ENCODE measurements at regions not wholly inside any gene's neighbourhood (a gene's known extent, or its start where the extent isn't known, plus 50 kb on each side); places are given as distances from the start of the nearest gene placed in this dataset.

DNA sequence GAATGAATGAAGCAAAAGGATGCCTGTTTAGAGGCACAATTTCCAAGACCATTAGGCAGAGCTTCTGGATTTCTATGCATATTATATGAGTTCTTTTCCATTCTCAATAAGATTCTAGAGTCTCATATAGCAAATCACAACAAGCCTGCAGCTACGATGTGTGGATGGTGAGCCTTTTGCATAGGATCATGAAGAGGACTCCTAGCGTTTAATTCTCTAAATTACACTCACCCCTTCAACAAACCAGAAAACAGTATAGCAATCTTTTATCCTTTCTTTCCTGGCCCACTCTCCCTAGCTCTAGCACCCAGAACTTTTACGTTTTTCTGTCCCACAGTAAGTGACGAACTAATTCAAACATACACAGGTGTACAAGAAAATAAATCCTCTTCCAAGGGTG is 293.1 kb upstream of the KLHL29 start:
- no peaks in the 10 kb centered on the region for H3K27me3 ChIP-seq
- no peaks in the 10 kb centered on the region for H3K36me3 ChIP-seq (ENCODE audit: low read depth, missing control alignments)
- DNase-seq, result no peak
- TF ChIP-seq POLR2A (IDR thresholded peaks at IDR 0.05), result no peak
- no peak for TF ChIP-seq CTCF (IDR thresholded peaks at IDR 0.05)
- intact Hi-C loops (cut with DNase I; ENCODE audit: low total_unique reads), result no loop called here
- no peaks in the 10 kb centered on the region for H3K4me1 ChIP-seq
- no peaks in the 10 kb centered on the region for H3K9me3 ChIP-seq
- H3K27ac ChIP-seq, result no peak overlapping the region
- no peak overlapping the region for H3K4me3 ChIP-seq
- 79 to 81% methylated on average over 4 of the region's 4 CpGs for WGBS, 2 donors

GRCh38 chr2:23092831-23093230 is 292.1 kb upstream of the KLHL29 start:
- intact Hi-C loops (cut with DNase I; ENCODE audit: low total_unique reads), result no loop called here

GRCh38 chr2:23093513-23093912 is 291.5 kb upstream of the KLHL29 start:
- H3K36me3 ChIP-seq (ENCODE audit: low read depth, missing control alignments), result no peaks in the 10 kb centered on the region
- no peak overlapping the region for H3K4me3 ChIP-seq
- DNase-seq, result no peak
- TF ChIP-seq CTCF (IDR thresholded peaks at IDR 0.05) (no peak), POLR2A (IDR thresholded peaks at IDR 0.05) (no peak)
- H3K27me3 ChIP-seq, result no peaks in the 10 kb centered on the region
- H3K4me1 ChIP-seq, result no peaks in the 10 kb centered on the region
- WGBS, 2 donors, result 19 to 33% methylated on average over 1 of the region's 1 CpG
- no peaks in the 10 kb centered on the region for H3K9me3 ChIP-seq
- no peak overlapping the region for H3K27ac ChIP-seq
- intact Hi-C loops (cut with DNase I; ENCODE audit: low total_unique reads), result no loop called here

More at GRCh38 chr2:23092831-23093230, 292.1 kb upstream of the KLHL29 start:
- H3K27ac ChIP-seq, result no peak overlapping the region
- no peaks in the 10 kb centered on the region for H3K4me1 ChIP-seq
- no peaks in the 10 kb centered on the region for H3K36me3 ChIP-seq (ENCODE audit: low read depth, missing control alignments)
- H3K27me3 ChIP-seq, result no peaks in the 10 kb centered on the region
- no peaks in the 10 kb centered on the region for H3K9me3 ChIP-seq
- WGBS, 2 donors, result 61 to 64% methylated on average over 3 of the region's 3 CpGs
- TF ChIP-seq CTCF (IDR thresholded peaks at IDR 0.05) (no peak), POLR2A (IDR thresholded peaks at IDR 0.05) (no peak)
- DNase-seq, result no peak
- H3K4me3 ChIP-seq, result no peak overlapping the region

- intact Hi-C loops (cut with DNase I; ENCODE audit: low total_unique reads), result no loop called here
- H3K36me3 ChIP-seq (ENCODE audit: low read depth, missing control alignments), result no peaks in the 10 kb centered on the region
- no peaks in the 10 kb centered on the region for H3K4me1 ChIP-seq
- no peak for TF ChIP-seq POLR2A (IDR thresholded peaks at IDR 0.05)
- no peak for TF ChIP-seq CTCF (IDR thresholded peaks at IDR 0.05)
- no peak overlapping the region for H3K27ac ChIP-seq
- no peaks in the 10 kb centered on the region for H3K27me3 ChIP-seq
- no peak for DNase-seq
- no peaks in the 10 kb centered on the region for H3K9me3 ChIP-seq
- no peak overlapping the region for H3K4me3 ChIP-seq
- 76 to 80% methylated on average over 3 of the region's 3 CpGs for WGBS, 2 donors
These were observed 287.9 kb upstream of the KLHL29 start for GRCh38 chr2:23096906-23097602.

DNA sequence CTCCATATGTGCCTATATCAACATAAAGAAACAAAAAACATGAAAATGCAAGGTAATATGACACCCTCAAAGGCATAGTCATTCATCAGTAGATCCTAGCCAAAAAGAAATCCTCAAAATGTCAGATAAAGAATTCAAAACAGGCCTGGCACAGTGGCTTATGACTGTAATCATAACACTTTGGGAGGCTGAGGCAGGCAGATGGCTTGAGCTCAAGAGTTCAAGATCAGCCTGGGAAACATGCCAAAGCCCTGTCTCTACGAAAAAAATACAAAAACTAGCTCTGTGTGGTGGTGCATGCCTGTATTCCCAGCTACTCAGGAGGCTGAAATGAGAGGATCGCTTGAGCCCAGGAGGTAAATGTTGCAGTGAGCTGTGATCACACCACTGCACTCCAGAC is 284.6 kb upstream of the KLHL29 start:
- TF ChIP-seq POLR2A (IDR thresholded peaks at IDR 0.05) (no peak), CTCF (IDR thresholded peaks at IDR 0.05) (no peak)
- no peaks in the 10 kb centered on the region for H3K36me3 ChIP-seq (ENCODE audit: low read depth, missing control alignments)
- no peaks in the 10 kb centered on the region for H3K27me3 ChIP-seq
- 69 to 74% methylated on average over 2 of the region's 2 CpGs for WGBS, 2 donors
- no peak overlapping the region for H3K4me3 ChIP-seq
- no peaks in the 10 kb centered on the region for H3K9me3 ChIP-seq
- H3K27ac ChIP-seq, result no peak overlapping the region
- H3K4me1 ChIP-seq, result no peaks in the 10 kb centered on the region
- no peak for DNase-seq
- intact Hi-C loops (cut with DNase I; ENCODE audit: low total_unique reads), result no loop called here

All from testis (tissue), 2 donors.